AG10803 (cell line): ENCODE measurements at regions not wholly inside any gene's neighbourhood (a gene's known extent, or its start where the extent isn't known, plus 50 kb on each side); places are given as distances from the start of the nearest gene placed in this dataset.

Source experiments
- DNase-seq: peaks from one replicate; pipeline ENCODE4 v3.0.0; 2010; ENCODE audit warnings: low read depth
- H3K4me3 ChIP-seq: 2 replicates; pipeline ENCODE4 v1.5.1; 2011; ENCODE audit warnings: mild to moderate bottlenecking, low read length, control low read depth
- CTCF ChIP-seq: conservative IDR thresholded peaks from 2 replicates; pipeline ENCODE4 v1.5.1; 2011; ENCODE audit warnings: mild to moderate bottlenecking, low read length, control low read depth, inconsistent platforms

GRCh38 chr5:57911438-57911837 lies 428.8 kb upstream of the ACTBL2 start:
- H3K4me3 ChIP-seq, result no peak overlapping the region
- TF ChIP-seq CTCF, result no peak
- DNase-seq, result no peak

- no peak for DNase-seq
- H3K4me3 ChIP-seq, result no peak overlapping the region
- no peak for TF ChIP-seq CTCF
Observed at GRCh38 chr5:57906671-57907070, 424.1 kb upstream of the ACTBL2 start.

GRCh38 chr5:57903458-57903857 lies 420.8 kb upstream of the ACTBL2 start:
- no peak for TF ChIP-seq CTCF
- peak; percentile 23 for DNase-seq
- no peak overlapping the region for H3K4me3 ChIP-seq

GRCh38 chr5:57902095-57902494 lies 419.5 kb upstream of the ACTBL2 start:
- TF ChIP-seq CTCF, result no peak
- no peak for DNase-seq
- H3K4me3 ChIP-seq, result no peak overlapping the region

GRCh38 chr5:57900381-57900944 lies 417.9 kb upstream of the ACTBL2 start:
- no peak overlapping the region for H3K4me3 ChIP-seq
- no peak for TF ChIP-seq CTCF
- no peak for DNase-seq

GRCh38 chr5:57896576-57896975 lies 414.0 kb upstream of the ACTBL2 start:
- no peak for TF ChIP-seq CTCF
- no peak overlapping the region for H3K4me3 ChIP-seq
- no peak for DNase-seq

- peak; percentile 72 for DNase-seq
- H3K4me3 ChIP-seq, result no peak overlapping the region
- no peak for TF ChIP-seq CTCF
Observed at GRCh38 chr5:57895766-57896165, 413.2 kb upstream of the ACTBL2 start.
